ENCODE measurements at regions not wholly inside any gene's neighbourhood (a gene's known extent, or its start where the extent isn't known, plus 50 kb on each side); places are given as distances from the start of the nearest gene placed in this dataset.

GRCh38 chr14:61108496-61109141 is 127.6 kb downstream of the SLC38A6 start:
- DNase-seq, result no peak
- ATAC-seq (ENCODE audit: low FRiP score in 2 of 2), result no peak
- H3K9me3 ChIP-seq, result peaks cover 0 to 2% (median under 1%) of the 10 kb centered on the region in 4 donors
- no peaks in the 10 kb centered on the region for H3K36me3 ChIP-seq
- H3K27me3 ChIP-seq, result no peaks in the 10 kb centered on the region
- peaks cover 4 to 13% (median 9%) of the 10 kb centered on the region in 4 donors for H3K4me1 ChIP-seq
- no peak for TF ChIP-seq POLR2AphosphoS5 (IDR thresholded peaks at IDR 0.05)
- H3K4me3 ChIP-seq, result no peak overlapping the region
- WGBS, 2 donors, result 77 to 82% methylated on average over 10 of the region's 10 CpGs
- H3K27ac ChIP-seq, result no peak overlapping the region

GRCh38 chr14:61107869-61108493 is 126.9 kb downstream of the SLC38A6 start:
- H3K4me3 ChIP-seq, result no peak overlapping the region
- no peak for ATAC-seq (ENCODE audit: low FRiP score in 2 of 2)
- no peak for DNase-seq
- no peaks in the 10 kb centered on the region for H3K27me3 ChIP-seq
- H3K27ac ChIP-seq, result no peak overlapping the region
- TF ChIP-seq CTCF (IDR thresholded peaks at IDR 0.05) (no peak), EP300 (IDR thresholded peaks at IDR 0.05) (no peak), POLR2A (IDR thresholded peaks at IDR 0.05) (no peak), POLR2AphosphoS5 (IDR thresholded peaks at IDR 0.05) (no peak)
- H3K36me3 ChIP-seq, result no peaks in the 10 kb centered on the region
- H3K9me3 ChIP-seq, result no peaks in the 10 kb centered on the region
- peaks cover 10 to 19% (median 15%) of the 10 kb centered on the region in 4 donors for H3K4me1 ChIP-seq
- 63 to 78% methylated on average over 6 of the region's 6 CpGs for WGBS, 2 donors

GRCh38 chr14:61106959-61107641 is 126.1 kb downstream of the SLC38A6 start:
- H3K4me1 ChIP-seq, result peaks cover 19 to 26% (median 22%) of the 10 kb centered on the region in 4 donors

GRCh38 chr14:61106271-61106958 is 125.4 kb downstream of the SLC38A6 start:
- H3K4me1 ChIP-seq, result peaks cover 25 to 31% (median 29%) of the 10 kb centered on the region in 4 donors
- H3K4me3 ChIP-seq, result no peak overlapping the region
- ATAC-seq (ENCODE audit: low FRiP score in 2 of 2) (no peak), DNase-seq (no peak)
- no peaks in the 10 kb centered on the region for H3K27me3 ChIP-seq
- H3K36me3 ChIP-seq, result no peaks in the 10 kb centered on the region
- H3K27ac ChIP-seq, result no peak overlapping the region
- H3K9me3 ChIP-seq, result no peaks in the 10 kb centered on the region
- 94% methylated on average over 5 of the region's 5 CpGs for WGBS, 2 donors
- TF ChIP-seq CTCF (IDR thresholded peaks at IDR 0.05) (no peak), EP300 (IDR thresholded peaks at IDR 0.05) (no peak), POLR2AphosphoS5 (IDR thresholded peaks at IDR 0.05) (no peak), POLR2A (IDR thresholded peaks at IDR 0.05) (no peak)

More at GRCh38 chr14:61106959-61107641, 126.1 kb downstream of the SLC38A6 start:
- TF ChIP-seq EP300 (IDR thresholded peaks at IDR 0.05), result no peak
- TF ChIP-seq CTCF (IDR thresholded peaks at IDR 0.05), result no peak
- no peak for TF ChIP-seq POLR2AphosphoS5 (IDR thresholded peaks at IDR 0.05)
- TF ChIP-seq POLR2A (IDR thresholded peaks at IDR 0.05), result no peak
- Histone ChIP-seq H3K9me3 (no peaks in the 10 kb centered on the region), H3K4me3 (no peak overlapping the region), H3K27me3 (no peaks in the 10 kb centered on the region), H3K27ac (no peak overlapping the region), H3K36me3 (no peaks in the 10 kb centered on the region)
- 78% methylated on average over 9 to 14 of the region's 14 CpGs for WGBS, 2 donors
- peak in 1 of 2 donors; percentile 37 for DNase-seq
- no peak for ATAC-seq (ENCODE audit: low FRiP score in 2 of 2)

- no peak for TF ChIP-seq EP300 (IDR thresholded peaks at IDR 0.05)
- no peak for TF ChIP-seq CTCF (IDR thresholded peaks at IDR 0.05)
- no peak for TF ChIP-seq POLR2AphosphoS5 (IDR thresholded peaks at IDR 0.05)
- Histone ChIP-seq H3K27ac (peak overlapping the region in 2 of 4 donors; percentile 69 to 73), H3K9me3 (no peaks in the 10 kb centered on the region), H3K36me3 (no peaks in the 10 kb centered on the region), H3K4me3 (no peak overlapping the region), H3K27me3 (no peaks in the 10 kb centered on the region), H3K4me1 (peaks cover 26 to 33% (median 30%) of the 10 kb centered on the region in 4 donors)
- WGBS, 2 donors, result 79 to 87% methylated on average over 3 of the region's 3 CpGs
- ATAC-seq (ENCODE audit: low FRiP score in 2 of 2), result no peak
- no peak for DNase-seq
Measured at GRCh38 chr14:61104358-61104757, 123.3 kb downstream of the SLC38A6 start.

Data from upper lobe of left lung (tissue), 6 donors.